Right lobe of liver (tissue), 6 donors: ENCODE measurements at regions not wholly inside any gene's neighbourhood (a gene's known extent, or its start where the extent isn't known, plus 50 kb on each side); places are given as distances from the start of the nearest gene placed in this dataset.

Experiments
- ATAC-seq, 4 donors: fragments of 200-7000 bp; cut with Tn5 transposase; one replicate each; pipeline ENCODE4 v1.9.1; 2020; ENCODE audit warnings: mild to moderate bottlenecking in 4 of 4, moderate library complexity in 4 of 4
- DNase-seq, 3 donors: peaks; one replicate each; pipeline ENCODE4 v3.0.0-alpha.2; 2020
- H3K27ac ChIP-seq, 3 donors: fragments of 200-600 bp; one replicate each; pipeline ENCODE4 v1.8.0; 2022
- H3K27me3 ChIP-seq, 2 donors: fragments of 200-600 bp; one replicate each; pipeline ENCODE4 v1.8.0; 2022
- H3K36me3 ChIP-seq, 4 donors: fragments of 200-600 bp; sonication (generic) in 1 of 4; one replicate each; pipeline versions ENCODE4 v1.5.1 to v1.8.0; 2017 to 2022; ENCODE audit warnings: control low read depth in 1 of 4
- H3K4me1 ChIP-seq, 4 donors: fragments of 200-600 bp; sonication (generic) in 1 of 4; one replicate each; pipeline versions ENCODE4 v1.5.1 to v1.8.0; 2017 to 2022; ENCODE audit warnings: control low read depth in 1 of 4
- H3K4me3 ChIP-seq, 3 donors: fragments of 200-600 bp; one replicate each; pipeline ENCODE4 v1.8.0; 2022
- H3K9me3 ChIP-seq, 4 donors: fragments of 200-600 bp; sonication (generic) in 1 of 4; one replicate each; pipeline versions ENCODE4 v1.5.1 to v1.8.0; 2017 to 2022; ENCODE audit warnings: control low read depth in 1 of 4
- CTCF ChIP-seq, 4 donors: fragments of 200-600 bp in 3 of 4; fragments of 450-650 bp in 1 of 4; IDR thresholded peaks; one replicate each; pipeline versions ENCODE4 v1.5.1 to v1.8.0; 2016 to 2022; ENCODE audit warnings: antibody characterized with exemption in 4 of 4, mild to moderate bottlenecking in 2 of 4
- POLR2A ChIP-seq: fragments of 450-650 bp; IDR thresholded peaks from one replicate; pipeline ENCODE4 v1.6.1; 2017; ENCODE audit warnings: antibody characterized with exemption, mild to moderate bottlenecking
- WGBS: methylation state at CpG from one replicate; pipeline ENCODE4 v1.1.6; 2018; ENCODE audit warnings: low coverage, low lambda C conversion rate; ENCODE audit not compliant: insufficient coverage; ENCODE audit errors: missing lambda C conversion rate; 5-methylcytosine and 5-hydroxymethylcytosine counted together
- intact Hi-C, 2 donors: fragments of 100-400 bp; cut with DNase I; formaldehyde crosslinking; loops; one replicate each; pipeline versions ENCODE4 v1.11.2 to v1.14.1; 2022
- donor health status: DM: no; HTN: yes; CAD: no.
- donor health status: DM: no; HTN: no; CAD: no.
- donor health status: DM: no; HTN: no; CAD: no.
- donor health status: DM: no; HTN: yes; CAD: no.
- donor health status: DM: no; HTN: yes; CAD: no.

GRCh38 chrX:131595120-131595519 lies 51.2 kb downstream of the OR13H1 start:
- 30% methylated on average over 3 of the region's 3 CpGs for WGBS

GRCh38 chrX:131607792-131608369 lies 64.0 kb downstream of the OR13H1 start:
- no peaks in the 10 kb centered on the region for H3K36me3 ChIP-seq
- H3K27ac ChIP-seq = no peak overlapping the region
- H3K4me1 ChIP-seq = no peaks in the 10 kb centered on the region
- TF ChIP-seq CTCF (IDR thresholded peaks at IDR 0.05) (no peak), POLR2A (no peak)
- intact Hi-C loops = no loop called here
- no peak for ATAC-seq
- WGBS = 47% methylated on average over 2 of the region's 2 CpGs
- H3K9me3 ChIP-seq = no peaks in the 10 kb centered on the region
- H3K27me3 ChIP-seq = peaks cover 0 to 6% of the 10 kb centered on the region in 2 donors
- no peak overlapping the region for H3K4me3 ChIP-seq
- no peak for DNase-seq

More at GRCh38 chrX:131595120-131595519, 51.2 kb downstream of the OR13H1 start:
- ATAC-seq (no peak), DNase-seq (no peak)
- intact Hi-C loops = no loop called here
- no peak overlapping the region for H3K4me3 ChIP-seq
- H3K27ac ChIP-seq = no peak overlapping the region
- no peaks in the 10 kb centered on the region for H3K27me3 ChIP-seq
- H3K9me3 ChIP-seq = no peaks in the 10 kb centered on the region
- H3K36me3 ChIP-seq = no peaks in the 10 kb centered on the region
- TF ChIP-seq POLR2A (no peak), CTCF (IDR thresholded peaks at IDR 0.05) (no peak)
- H3K4me1 ChIP-seq = no peaks in the 10 kb centered on the region

GRCh38 chrX:131609480-131609879 lies 65.6 kb downstream of the OR13H1 start:
- Histone ChIP-seq H3K27me3 (peaks cover 0 to 3% of the 10 kb centered on the region in 2 donors), H3K9me3 (no peaks in the 10 kb centered on the region), H3K4me1 (no peaks in the 10 kb centered on the region), H3K27ac (no peak overlapping the region), H3K4me3 (no peak overlapping the region), H3K36me3 (no peaks in the 10 kb centered on the region)
- intact Hi-C loops = no loop called here
- ATAC-seq = no peak
- WGBS = 15% methylated on average over 3 of the region's 5 CpGs
- no peak for DNase-seq
- TF ChIP-seq POLR2A (no peak), CTCF (IDR thresholded peaks at IDR 0.05) (no peak)

- Histone ChIP-seq H3K36me3 (no peaks in the 10 kb centered on the region), H3K9me3 (no peaks in the 10 kb centered on the region), H3K4me3 (no peak overlapping the region), H3K4me1 (no peaks in the 10 kb centered on the region), H3K27me3 (peaks cover 0 to 3% of the 10 kb centered on the region in 2 donors), H3K27ac (no peak overlapping the region)
- TF ChIP-seq CTCF (IDR thresholded peaks at IDR 0.05) = no peak
- TF ChIP-seq POLR2A = no peak
- WGBS = 66% methylated on average over 3 of the region's 3 CpGs
- no peak for DNase-seq
- no peak for ATAC-seq
- intact Hi-C loops = no loop called here
These were observed 69.4 kb downstream of the OR13H1 start for GRCh38 chrX:131613260-131613659.

GRCh38 chrX:131614241-131614640 lies 70.4 kb downstream of the OR13H1 start:
- H3K4me3 ChIP-seq = no peak overlapping the region
- no peak overlapping the region for H3K27ac ChIP-seq
- DNase-seq = no peak
- intact Hi-C loops = no loop called here
- H3K9me3 ChIP-seq = no peaks in the 10 kb centered on the region
- H3K36me3 ChIP-seq = no peaks in the 10 kb centered on the region
- no peak for TF ChIP-seq POLR2A
- no peak for TF ChIP-seq CTCF (IDR thresholded peaks at IDR 0.05)
- no peak for ATAC-seq
- WGBS = 29% methylated on average over 1 of the region's 2 CpGs
- H3K27me3 ChIP-seq = peaks cover 0 to 3% of the 10 kb centered on the region in 2 donors
- no peaks in the 10 kb centered on the region for H3K4me1 ChIP-seq
